GM23338 (cell line): ENCODE measurements at regions not wholly inside any gene's neighbourhood (a gene's known extent, or its start where the extent isn't known, plus 50 kb on each side); places are given as distances from the start of the nearest gene placed in this dataset.

ENCODE experiments used
- EZH2 ChIP-seq: fragments of 200-600 bp; sonication (generic); IDR thresholded peaks from one replicate; pipeline ENCODE4 v1.8.0; 2017; ENCODE audit warnings: antibody characterized with exemption, mild to moderate bottlenecking, low read depth; ENCODE audit not compliant: unreplicated experiment
- EZH2phosphoT487 ChIP-seq: fragments of 200-600 bp; sonication (generic); IDR thresholded peaks from one replicate; pipeline ENCODE4 v1.8.1; 2018; ENCODE audit warnings: antibody characterized with exemption; ENCODE audit not compliant: unreplicated experiment
- JUNB ChIP-seq: IDR thresholded peaks from one replicate; pipeline ENCODE4 v1.6.1; 2016; ENCODE audit warnings: antibody characterized with exemption; ENCODE audit not compliant: unreplicated experiment
- POLR2AphosphoS5 ChIP-seq: IDR thresholded peaks from 2 replicates; pipeline ENCODE4 v1.6.1; 2016; ENCODE audit warnings: antibody characterized with exemption, low read depth
- TF ChIP-seq, protein P1 (sequence below), 2 experiments: fragments of 200-600 bp in 1 of 2; sonication (generic) in 1 of 2; conservative IDR thresholded peaks; 2 replicates each; pipeline versions ENCODE4 v1.5.1 to v1.6.1; 2016 to 2017; ENCODE audit warnings: antibody characterized with exemption in 2 of 2, low read depth in 2 of 2, mild to moderate bottlenecking in 2 of 2, moderate library complexity in 1 of 2

DNA sequence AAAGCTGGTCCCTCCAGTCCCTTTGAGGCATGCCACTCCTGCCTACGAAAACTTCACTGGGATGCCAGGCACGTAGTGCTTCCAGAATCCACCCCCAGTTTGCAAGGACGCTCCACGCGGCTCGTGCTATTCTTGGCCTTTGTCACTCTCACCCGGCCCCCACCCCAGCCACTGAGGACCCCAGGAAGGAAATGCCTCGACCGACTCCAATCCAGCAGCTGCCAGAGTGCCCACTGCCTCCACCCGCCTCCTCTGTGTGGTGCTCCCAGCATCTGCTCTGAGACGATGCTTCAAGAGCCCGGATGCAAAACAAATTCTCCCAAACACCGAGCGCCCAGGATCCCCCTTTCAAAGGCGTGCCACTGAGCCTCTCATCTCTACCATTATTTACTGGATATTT lies 123.9 kb downstream of the RFLNA start:
- TF ChIP-seq, protein P1, sequence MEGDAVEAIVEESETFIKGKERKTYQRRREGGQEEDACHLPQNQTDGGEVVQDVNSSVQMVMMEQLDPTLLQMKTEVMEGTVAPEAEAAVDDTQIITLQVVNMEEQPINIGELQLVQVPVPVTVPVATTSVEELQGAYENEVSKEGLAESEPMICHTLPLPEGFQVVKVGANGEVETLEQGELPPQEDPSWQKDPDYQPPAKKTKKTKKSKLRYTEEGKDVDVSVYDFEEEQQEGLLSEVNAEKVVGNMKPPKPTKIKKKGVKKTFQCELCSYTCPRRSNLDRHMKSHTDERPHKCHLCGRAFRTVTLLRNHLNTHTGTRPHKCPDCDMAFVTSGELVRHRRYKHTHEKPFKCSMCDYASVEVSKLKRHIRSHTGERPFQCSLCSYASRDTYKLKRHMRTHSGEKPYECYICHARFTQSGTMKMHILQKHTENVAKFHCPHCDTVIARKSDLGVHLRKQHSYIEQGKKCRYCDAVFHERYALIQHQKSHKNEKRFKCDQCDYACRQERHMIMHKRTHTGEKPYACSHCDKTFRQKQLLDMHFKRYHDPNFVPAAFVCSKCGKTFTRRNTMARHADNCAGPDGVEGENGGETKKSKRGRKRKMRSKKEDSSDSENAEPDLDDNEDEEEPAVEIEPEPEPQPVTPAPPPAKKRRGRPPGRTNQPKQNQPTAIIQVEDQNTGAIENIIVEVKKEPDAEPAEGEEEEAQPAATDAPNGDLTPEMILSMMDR (conservative IDR thresholded peaks at IDR 0.05; ENCODE audit: low read depth in 2 of 2): no peak
- no peak for TF ChIP-seq EZH2
- TF ChIP-seq EZH2phosphoT487: no peak
- no peak for TF ChIP-seq POLR2AphosphoS5
- TF ChIP-seq JUNB: no peak
